ENCODE measurements at regions not wholly inside any gene's neighbourhood (a gene's known extent, or its start where the extent isn't known, plus 50 kb on each side); places are given as distances from the start of the nearest gene placed in this dataset.

DNA sequence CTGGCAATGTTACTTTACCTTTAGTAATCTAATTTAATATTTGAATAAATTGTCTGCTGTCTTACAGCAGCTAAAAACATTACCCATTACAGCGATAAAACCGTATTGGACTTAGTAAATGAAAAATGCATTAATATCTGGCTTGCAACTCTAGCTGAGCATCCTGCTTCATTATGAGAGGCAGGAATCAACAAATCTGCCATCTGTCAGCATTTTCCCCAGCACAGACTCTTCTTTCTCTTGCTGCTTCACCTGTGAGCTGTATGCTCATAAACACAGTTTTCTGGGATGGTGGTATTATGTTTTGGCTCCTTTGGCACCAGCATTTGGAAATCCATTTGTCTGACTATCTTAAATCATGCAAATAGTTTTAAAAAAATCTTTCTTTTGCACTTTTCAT is 487.1 kb downstream of the KCNT2 start:
- no peaks in the 10 kb centered on the region for H3K4me1 ChIP-seq (replicated peaks in 1 of 2; ENCODE audit: control insufficient read depth in 2 of 2, insufficient read depth in 2 of 2, low read length in 2 of 2)
- H3K4me3 ChIP-seq, result no peak overlapping the region
- FAIRE-seq (no peak), DNase-seq (ENCODE audit: extremely low read depth in 1 of 4, low spot score in 3 of 4) (no peak), ATAC-seq (no peak)
- H3K27me3 ChIP-seq (ENCODE audit: control insufficient read depth in 2 of 2, insufficient read depth in 2 of 2, low read length in 2 of 2), result no peaks in the 10 kb centered on the region
- WGBS (ENCODE audit: insufficient coverage, low coverage, missing lambda C conversion rate), result 14% methylated on average over 2 of the region's 2 CpGs
- intact Hi-C loops (cut with micrococcal nuclease) (no loop called here), in situ Hi-C loops (cut with MboI) (no loop called here)
- H3K9ac ChIP-seq (ENCODE audit: insufficient read depth in 1 of 2, low read depth in 2 of 2, low read length in 2 of 2), result no peak overlapping the region
- H3K36me3 ChIP-seq (ENCODE audit: control insufficient read depth, insufficient read depth, low read length), result no peaks in the 10 kb centered on the region
- no peaks in the 10 kb centered on the region for H3K79me2 ChIP-seq (ENCODE audit: control insufficient read depth, insufficient read depth, low read length)
- BruUV-seq (replicated peaks), result no TSS peak
- H3K9me1 ChIP-seq (ENCODE audit: control insufficient read depth, insufficient read depth, low read length), result no peaks in the 10 kb centered on the region
- no peaks in the 10 kb centered on the region for H3K9me3 ChIP-seq (replicated peaks; ENCODE audit: control insufficient read depth, insufficient read depth, low read depth, low read length)
- POLR2A ChIA-PET, result no interaction called here
- no peak overlapping the region for H3K4me2 ChIP-seq (ENCODE audit: insufficient read depth, low read length)
- no peaks in the 10 kb centered on the region for H4K20me1 ChIP-seq (replicated peaks; ENCODE audit: control insufficient read depth, insufficient read depth, low read length)
- no peak overlapping the region for H3K27ac ChIP-seq (ENCODE audit: extremely low read depth, low read depth, low read length)
- no peak overlapping the region for H2AFZ ChIP-seq (ENCODE audit: low read depth, low read length)
- CTCF ChIA-PET (ENCODE audit: low intra/inter-chr PET ratio), result no interaction called here
- TF ChIP-seq CHD1 (IDR thresholded peaks at IDR 0.05; ENCODE audit: low read length) (no peak), SREBF2 (CRISPR knock-in tag; IDR thresholded peaks at IDR 0.05) (no peak), FOXA3 (CRISPR knock-in tag; conservative IDR thresholded peaks at IDR 0.05 in 1 of 2, IDR thresholded peaks at IDR 0.05 in 1 of 2) (no peak), ASH1L (IDR thresholded peaks at IDR 0.05; ENCODE audit: borderline replicate concordance, low read depth, partially characterized antibody) (no peak), PRPF4 (IDR thresholded peaks at IDR 0.05; ENCODE audit: insufficient read depth, low read depth, low read length, poor library complexity, severe bottlenecking) (no peak), ZNF444 (CRISPR knock-in tag; IDR thresholded peaks at IDR 0.05) (no peak), ZFP36 (IDR thresholded peaks at IDR 0.05; ENCODE audit: low read depth, low read length, partially characterized antibody) (no peak), CBX3 (IDR thresholded peaks at IDR 0.05; ENCODE audit: borderline replicate concordance in 1 of 2, low read length in 2 of 2) (no peak)
- TF ChIP-seq, protein P1, sequence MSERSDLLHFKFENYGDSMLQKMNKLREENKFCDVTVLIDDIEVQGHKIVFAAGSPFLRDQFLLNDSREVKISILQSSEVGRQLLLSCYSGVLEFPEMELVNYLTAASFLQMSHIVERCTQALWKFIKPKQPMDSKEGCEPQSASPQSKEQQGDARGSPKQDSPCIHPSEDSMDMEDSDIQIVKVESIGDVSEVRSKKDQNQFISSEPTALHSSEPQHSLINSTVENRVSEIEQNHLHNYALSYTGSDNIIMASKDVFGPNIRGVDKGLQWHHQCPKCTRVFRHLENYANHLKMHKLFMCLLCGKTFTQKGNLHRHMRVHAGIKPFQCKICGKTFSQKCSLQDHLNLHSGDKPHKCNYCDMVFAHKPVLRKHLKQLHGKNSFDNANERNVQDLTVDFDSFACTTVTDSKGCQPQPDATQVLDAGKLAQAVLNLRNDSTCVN (CRISPR knock-in tag; IDR thresholded peaks at IDR 0.05), result no peak

Data from K562 (cell line).